ENCODE measurements at regions not wholly inside any gene's neighbourhood (a gene's known extent, or its start where the extent isn't known, plus 50 kb on each side); places are given as distances from the start of the nearest gene placed in this dataset.

DNA sequence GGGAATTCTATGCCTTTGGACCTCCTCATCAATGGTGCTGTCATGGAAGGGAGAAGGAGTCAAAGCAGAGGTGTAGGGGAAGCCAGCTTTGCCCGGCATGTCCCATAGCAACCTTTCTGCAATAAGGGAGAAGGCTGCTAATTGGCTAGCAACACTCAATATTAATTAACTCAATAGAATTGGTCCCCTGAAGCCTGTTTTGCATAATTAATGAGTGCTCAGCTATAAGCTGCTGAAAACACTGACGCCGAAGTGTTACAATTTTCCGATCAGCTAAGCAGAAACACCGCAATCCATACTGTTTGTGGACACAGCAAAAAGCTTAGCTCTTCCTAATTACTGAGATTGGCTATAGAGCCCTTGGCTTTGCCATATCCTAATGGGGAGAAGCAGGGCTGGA, 245.0 kb downstream of the CSNK2A3 start:
- H3K36me3 Mint-ChIP-seq (ENCODE audit: insufficient read depth in 2 of 2) = no peaks in the 10 kb centered on the region
- H3K27me3 Mint-ChIP-seq (ENCODE audit: low read depth) = no peaks in the 10 kb centered on the region
- no peaks in the 10 kb centered on the region for H3K4me1 Mint-ChIP-seq (ENCODE audit: low read depth)
- H3K4me3 Mint-ChIP-seq = no peak overlapping the region
- DNase-seq (no peak), ATAC-seq (replicated peaks in 1 of 2) (no peak)
- H3K9me3 Mint-ChIP-seq = peaks cover 0 to 3% of the 10 kb centered on the region in 2 donors
- H3K27ac Mint-ChIP-seq = no peak overlapping the region

DNA sequence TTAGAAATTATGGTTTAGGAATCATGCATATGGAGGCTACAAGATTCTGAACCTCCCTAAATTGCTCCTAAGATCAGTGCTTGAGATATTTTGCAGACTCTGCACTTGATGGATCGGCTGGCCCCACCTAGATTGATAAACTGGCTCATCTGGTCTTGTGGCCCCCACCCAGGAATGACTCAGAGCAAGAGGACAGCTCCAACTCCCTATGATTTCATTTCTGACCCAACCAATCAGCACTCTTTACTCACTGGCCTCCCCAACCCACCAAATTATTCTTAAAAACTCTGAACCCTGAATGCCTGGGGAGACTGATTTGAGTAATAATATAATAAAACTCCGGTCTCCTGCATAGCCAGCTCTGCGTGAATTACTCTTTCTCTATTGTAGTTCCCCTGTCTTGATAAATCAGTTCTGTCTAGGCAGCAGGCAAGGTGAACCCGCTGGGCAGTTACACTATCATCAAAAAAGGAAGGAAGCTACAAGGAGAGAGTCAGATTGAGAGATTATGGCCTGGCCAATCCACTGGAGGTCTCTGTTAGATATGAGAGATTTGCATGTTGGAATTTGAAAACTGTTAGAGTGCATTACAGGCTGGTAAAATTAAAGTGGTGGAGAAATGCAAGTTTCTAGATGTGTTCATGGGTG, 245.8 kb downstream of the CSNK2A3 start:
- no peaks in the 10 kb centered on the region for H3K36me3 Mint-ChIP-seq (ENCODE audit: insufficient read depth in 2 of 2)
- H3K9me3 Mint-ChIP-seq = peaks cover 0 to 6% of the 10 kb centered on the region in 2 donors
- no peaks in the 10 kb centered on the region for H3K4me1 Mint-ChIP-seq (ENCODE audit: low read depth)
- H3K27ac Mint-ChIP-seq = no peak overlapping the region
- no peaks in the 10 kb centered on the region for H3K27me3 Mint-ChIP-seq (ENCODE audit: low read depth)
- DNase-seq (no peak), ATAC-seq (replicated peaks in 1 of 2) (no peak)
- no peak overlapping the region for H3K4me3 Mint-ChIP-seq

DNA sequence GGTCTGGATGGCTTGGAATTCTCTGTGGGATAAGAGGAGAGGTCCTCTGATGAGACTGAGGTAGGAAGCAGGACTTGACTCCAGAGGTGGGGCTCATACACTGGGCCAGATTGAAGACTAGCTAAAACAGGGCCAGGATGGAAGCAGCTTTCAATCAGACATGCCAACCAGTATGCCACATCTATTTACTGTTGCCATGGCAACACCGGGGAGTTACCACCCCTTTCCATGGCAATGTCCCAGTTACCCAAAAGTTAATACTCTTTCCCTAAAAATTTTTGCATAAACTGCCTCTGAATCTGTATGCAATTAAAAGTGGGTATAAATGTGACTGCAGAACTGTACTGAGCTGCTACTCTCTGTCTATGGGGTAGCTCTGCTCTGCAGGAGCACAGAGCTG, 247.5 kb upstream of the ZBED5 start:
- no peaks in the 10 kb centered on the region for H3K27me3 Mint-ChIP-seq (ENCODE audit: low read depth)
- no peak for ATAC-seq (replicated peaks in 1 of 2)
- no peaks in the 10 kb centered on the region for H3K4me1 Mint-ChIP-seq (ENCODE audit: low read depth)
- peaks cover 0 to 6% of the 10 kb centered on the region in 2 donors for H3K9me3 Mint-ChIP-seq
- H3K36me3 Mint-ChIP-seq (ENCODE audit: insufficient read depth in 2 of 2) = no peaks in the 10 kb centered on the region
- H3K27ac Mint-ChIP-seq = no peak overlapping the region
- DNase-seq = no peak
- H3K4me3 Mint-ChIP-seq = no peak overlapping the region

DNA sequence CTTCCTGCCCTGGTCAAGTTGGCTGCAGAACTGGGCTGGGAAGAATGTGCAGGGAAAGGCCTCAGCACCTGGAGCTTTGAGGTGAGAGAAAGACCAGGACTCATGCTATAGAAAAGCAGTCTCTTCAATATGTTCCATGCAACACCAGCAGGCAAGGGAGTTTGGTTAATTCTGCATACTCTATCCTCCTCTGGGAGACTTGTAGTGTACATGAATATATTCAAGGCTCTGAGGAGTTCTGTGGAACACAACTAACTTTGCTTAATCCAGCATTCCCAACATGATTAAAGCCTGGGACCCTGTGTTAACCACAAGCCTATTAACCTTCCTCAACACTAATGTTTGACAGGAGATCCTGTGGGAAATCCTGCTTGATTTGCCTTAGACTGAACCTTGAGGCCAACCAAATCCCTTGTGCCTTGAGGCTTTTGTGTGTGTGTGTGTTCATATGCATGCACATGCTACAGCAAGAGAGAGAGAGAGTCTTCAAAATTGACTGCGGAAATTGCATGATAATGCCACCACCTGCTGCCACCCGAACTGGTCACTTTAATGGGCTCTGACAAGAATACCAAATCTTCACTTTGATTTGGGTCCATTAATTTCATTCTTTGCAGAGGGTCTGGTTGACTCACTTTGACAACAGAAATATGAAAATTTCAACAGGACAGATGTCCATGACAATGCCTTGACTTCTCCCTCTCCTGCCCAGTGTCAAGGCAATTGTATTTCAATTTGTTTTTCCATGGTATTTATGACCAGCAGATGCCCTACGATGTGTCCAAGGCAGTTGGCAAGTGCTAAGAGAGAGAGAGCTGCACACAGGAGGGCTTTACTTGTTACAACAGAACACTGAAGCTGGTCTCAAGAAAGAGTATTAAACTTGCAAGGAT, 238.2 kb upstream of the ZBED5 start:
- Mint-ChIP-seq H3K4me3 (no peak overlapping the region), H3K9me3 (peaks cover 4% of the 10 kb centered on the region in 2 donors), H3K4me1 (ENCODE audit: low read depth) (no peaks in the 10 kb centered on the region), H3K27ac (no peak overlapping the region), H3K27me3 (ENCODE audit: low read depth) (no peaks in the 10 kb centered on the region), H3K36me3 (ENCODE audit: insufficient read depth in 2 of 2) (no peaks in the 10 kb centered on the region)
- DNase-seq (no peak), ATAC-seq (replicated peaks in 1 of 2) (no peak)

DNA sequence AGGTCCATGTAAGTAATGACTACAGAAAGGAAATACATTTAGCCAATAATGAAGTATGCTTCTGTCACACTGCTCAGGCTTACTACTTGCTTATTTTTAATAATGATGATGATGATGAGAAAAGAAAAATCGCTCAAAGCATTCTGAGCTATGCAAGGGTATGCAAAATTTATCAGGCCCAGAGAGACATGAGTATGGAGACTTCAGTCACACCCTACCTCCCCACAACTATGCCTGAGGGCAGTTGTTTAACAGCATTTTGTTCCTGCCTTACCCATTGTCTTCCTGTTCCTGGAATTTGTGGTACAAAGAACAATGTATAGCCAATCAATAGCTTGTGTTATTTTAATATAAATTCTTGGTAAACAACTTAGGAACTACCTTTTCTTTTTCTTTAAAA, 232.6 kb upstream of the ZBED5 start:
- no peaks in the 10 kb centered on the region for H3K4me1 Mint-ChIP-seq (ENCODE audit: low read depth)
- no peaks in the 10 kb centered on the region for H3K27me3 Mint-ChIP-seq (ENCODE audit: low read depth)
- H3K4me3 Mint-ChIP-seq = no peak overlapping the region
- peaks cover 7% of the 10 kb centered on the region in 2 donors for H3K9me3 Mint-ChIP-seq
- no peaks in the 10 kb centered on the region for H3K36me3 Mint-ChIP-seq (ENCODE audit: insufficient read depth in 2 of 2)
- ATAC-seq (replicated peaks in 1 of 2) (no peak), DNase-seq (no peak)
- no peak overlapping the region for H3K27ac Mint-ChIP-seq

DNA sequence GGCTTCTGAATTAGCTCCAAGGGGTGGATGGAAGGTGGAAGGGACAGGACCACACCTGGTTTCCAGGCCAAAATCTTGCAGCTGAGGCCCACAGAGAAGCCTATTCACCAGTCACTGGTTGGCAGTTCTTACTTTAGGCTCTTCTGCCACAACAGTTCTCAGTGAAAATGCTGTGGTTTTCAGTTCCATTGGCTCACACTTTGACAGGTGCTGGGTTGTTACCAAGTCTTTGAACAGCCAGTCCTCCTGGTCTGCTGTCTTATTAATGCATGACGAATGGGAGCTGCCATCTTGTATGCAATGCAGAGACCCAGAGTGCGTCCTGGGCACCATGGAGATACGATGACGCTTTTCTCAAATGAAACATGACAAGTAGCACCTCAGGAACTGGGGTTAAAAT, 232.0 kb upstream of the ZBED5 start:
- ATAC-seq (replicated peaks in 1 of 2) (no peak), DNase-seq (no peak)
- no peaks in the 10 kb centered on the region for H3K36me3 Mint-ChIP-seq (ENCODE audit: insufficient read depth in 2 of 2)
- H3K4me1 Mint-ChIP-seq (ENCODE audit: low read depth) = no peaks in the 10 kb centered on the region
- no peaks in the 10 kb centered on the region for H3K27me3 Mint-ChIP-seq (ENCODE audit: low read depth)
- no peak overlapping the region for H3K4me3 Mint-ChIP-seq
- peaks cover 7% of the 10 kb centered on the region in 2 donors for H3K9me3 Mint-ChIP-seq
- no peak overlapping the region for H3K27ac Mint-ChIP-seq

DNA sequence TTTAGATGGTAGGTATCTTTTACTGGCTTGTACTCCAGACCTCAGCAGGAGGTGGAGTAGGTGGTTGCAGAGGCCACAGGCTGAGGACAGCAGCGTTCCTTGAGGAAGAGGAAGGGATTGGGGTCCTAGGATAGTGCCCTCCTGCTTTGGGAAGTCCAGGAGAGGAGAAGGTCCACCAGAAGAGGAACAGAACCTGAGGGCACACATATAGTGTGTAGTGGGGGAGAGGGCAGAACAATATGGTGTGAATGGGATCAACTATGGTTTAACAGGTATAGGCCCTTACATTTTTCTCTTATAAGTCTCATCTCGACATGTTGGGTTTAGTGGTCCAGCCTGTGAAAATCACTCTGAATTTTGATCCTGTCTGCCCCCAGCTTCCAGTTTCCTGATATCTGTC, 229.1 kb upstream of the ZBED5 start:
- peaks cover 5 to 7% of the 10 kb centered on the region in 2 donors for H3K9me3 Mint-ChIP-seq
- no peak for ATAC-seq (replicated peaks in 1 of 2)
- no peak overlapping the region for H3K27ac Mint-ChIP-seq
- no peak overlapping the region for H3K4me3 Mint-ChIP-seq
- no peaks in the 10 kb centered on the region for H3K27me3 Mint-ChIP-seq (ENCODE audit: low read depth)
- DNase-seq = no peak
- H3K36me3 Mint-ChIP-seq (ENCODE audit: insufficient read depth in 2 of 2) = no peaks in the 10 kb centered on the region
- no peaks in the 10 kb centered on the region for H3K4me1 Mint-ChIP-seq (ENCODE audit: low read depth)

DNA sequence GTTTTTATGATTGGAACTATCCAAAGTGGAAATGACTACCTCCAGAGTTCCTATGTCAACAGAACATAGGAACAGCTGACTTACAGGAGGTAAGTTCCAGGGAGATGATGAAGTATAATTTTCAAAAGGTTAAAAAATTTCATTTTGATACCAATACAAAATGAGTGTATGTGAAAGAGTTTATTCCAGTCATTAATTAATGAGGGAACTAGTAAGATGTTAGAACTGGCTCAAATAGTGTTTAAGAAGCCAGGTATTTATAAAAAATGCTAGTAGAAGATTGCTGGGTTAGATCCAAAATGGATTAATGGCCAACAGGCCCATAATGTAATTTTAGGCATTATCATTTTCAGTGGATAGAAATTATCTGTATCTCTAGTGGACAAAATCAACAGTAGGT, 227.7 kb upstream of the ZBED5 start:
- Mint-ChIP-seq H3K27ac (no peak overlapping the region), H3K4me3 (no peak overlapping the region), H3K27me3 (ENCODE audit: low read depth) (no peaks in the 10 kb centered on the region), H3K36me3 (ENCODE audit: insufficient read depth in 2 of 2) (no peaks in the 10 kb centered on the region), H3K9me3 (peaks cover 3 to 5% of the 10 kb centered on the region in 2 donors), H3K4me1 (ENCODE audit: low read depth) (no peaks in the 10 kb centered on the region)
- no peak for ATAC-seq (replicated peaks in 1 of 2)
- no peak for DNase-seq

DNA sequence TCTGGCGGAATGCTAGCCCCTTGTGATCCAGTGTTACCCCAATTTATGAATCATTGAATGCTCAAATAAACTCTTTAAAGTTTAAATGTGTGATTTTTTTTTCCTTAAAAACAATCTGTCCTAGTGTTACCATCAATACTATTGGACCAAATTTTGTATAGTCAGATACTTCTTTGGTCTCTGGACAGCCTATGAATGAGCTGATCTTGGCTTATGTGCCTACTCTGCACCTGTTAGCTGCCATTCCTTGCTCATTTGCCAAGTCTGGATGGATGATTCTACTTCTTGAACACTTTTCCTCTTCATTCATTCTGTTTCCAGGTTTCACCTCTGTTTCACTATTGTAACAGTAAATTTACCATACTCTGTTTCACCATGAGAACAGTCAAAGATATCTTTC, 226.5 kb upstream of the ZBED5 start:
- Mint-ChIP-seq H3K36me3 (ENCODE audit: insufficient read depth in 2 of 2) (no peaks in the 10 kb centered on the region), H3K4me1 (ENCODE audit: low read depth) (no peaks in the 10 kb centered on the region), H3K27ac (no peak overlapping the region), H3K27me3 (ENCODE audit: low read depth) (no peaks in the 10 kb centered on the region), H3K9me3 (peaks cover 2 to 3% of the 10 kb centered on the region in 2 donors), H3K4me3 (no peak overlapping the region)
- no peak for DNase-seq
- ATAC-seq (replicated peaks in 1 of 2) = no peak

DNA sequence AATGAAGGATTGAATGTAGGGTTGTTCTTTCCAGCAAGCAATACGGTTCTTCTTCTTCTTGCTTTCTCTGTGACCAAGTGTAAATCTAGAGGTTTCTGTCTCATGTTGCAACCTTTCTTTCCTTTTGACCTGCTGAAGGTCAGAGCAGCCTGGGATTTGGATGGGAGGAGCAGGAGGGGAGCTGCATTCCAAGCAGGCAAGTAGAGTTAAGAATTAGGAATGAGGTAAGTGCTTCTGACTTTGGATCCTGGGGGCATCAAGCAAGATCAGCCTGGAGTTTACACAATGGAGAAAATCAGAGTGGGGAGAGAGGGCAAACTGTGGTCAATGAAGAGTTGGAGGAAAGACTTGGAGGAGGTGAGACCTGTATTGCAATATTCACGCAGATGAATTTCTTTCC, 225.6 kb upstream of the ZBED5 start:
- Mint-ChIP-seq H3K27me3 (ENCODE audit: low read depth) (no peaks in the 10 kb centered on the region), H3K9me3 (peaks cover 0 to 2% of the 10 kb centered on the region in 2 donors), H3K27ac (no peak overlapping the region), H3K36me3 (ENCODE audit: insufficient read depth in 2 of 2) (no peaks in the 10 kb centered on the region), H3K4me1 (ENCODE audit: low read depth) (no peaks in the 10 kb centered on the region), H3K4me3 (no peak overlapping the region)
- DNase-seq (no peak), ATAC-seq (replicated peaks in 1 of 2) (no peak)

DNA sequence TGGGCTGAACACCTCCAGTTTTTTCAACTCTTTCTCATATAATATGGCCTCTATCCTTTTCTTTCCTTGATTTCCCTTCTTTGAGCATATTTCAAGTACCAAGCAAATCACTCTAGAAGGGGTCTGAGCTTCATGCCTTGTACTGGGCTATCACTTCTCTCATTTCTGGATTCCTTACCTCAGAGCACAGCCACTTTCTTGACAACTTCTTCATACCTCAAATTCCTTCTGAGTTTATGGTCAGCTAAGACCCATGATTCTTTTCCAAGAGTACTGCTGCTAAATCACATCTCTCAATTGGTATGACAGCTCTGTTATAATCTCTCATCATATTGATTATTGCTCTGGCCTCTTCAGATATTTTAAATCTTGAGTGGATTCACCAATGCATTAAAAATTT, 224.8 kb upstream of the ZBED5 start:
- Mint-ChIP-seq H3K4me3 (no peak overlapping the region), H3K27ac (no peak overlapping the region), H3K27me3 (ENCODE audit: low read depth) (no peaks in the 10 kb centered on the region), H3K4me1 (ENCODE audit: low read depth) (no peaks in the 10 kb centered on the region), H3K9me3 (peaks cover 0 to under 1% of the 10 kb centered on the region in 2 donors), H3K36me3 (ENCODE audit: insufficient read depth in 2 of 2) (no peaks in the 10 kb centered on the region)
- DNase-seq = no peak
- ATAC-seq (replicated peaks in 1 of 2) = no peak

DNA sequence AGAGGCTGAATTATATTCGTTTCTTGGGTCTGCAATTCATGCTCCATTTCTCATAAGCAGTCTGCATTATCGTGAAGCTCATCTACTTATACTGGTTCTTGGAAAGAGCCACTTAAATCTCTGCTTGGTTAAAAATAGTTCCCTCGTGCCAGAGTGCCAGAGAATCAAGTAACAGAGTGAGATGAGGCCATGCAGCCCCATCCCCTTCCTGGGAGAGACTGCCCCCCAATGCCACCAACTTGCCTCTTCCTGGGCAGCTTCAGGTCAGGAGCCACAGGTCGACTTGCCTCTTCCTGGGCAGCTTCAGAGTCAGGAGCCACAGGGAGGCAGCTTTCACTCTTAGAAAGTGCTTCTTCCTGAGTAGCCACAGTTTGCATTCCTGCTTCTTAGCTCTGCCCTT, 223.9 kb upstream of the ZBED5 start:
- H3K9me3 Mint-ChIP-seq = no peaks in the 10 kb centered on the region
- H3K36me3 Mint-ChIP-seq (ENCODE audit: insufficient read depth in 2 of 2) = no peaks in the 10 kb centered on the region
- peaks cover 8% of the 10 kb centered on the region for H3K4me1 Mint-ChIP-seq (ENCODE audit: low read depth)
- ATAC-seq (replicated peaks in 1 of 2) = no peak
- DNase-seq = no peak
- no peak overlapping the region for H3K27ac Mint-ChIP-seq
- no peaks in the 10 kb centered on the region for H3K27me3 Mint-ChIP-seq (ENCODE audit: low read depth)
- no peak overlapping the region for H3K4me3 Mint-ChIP-seq

DNA sequence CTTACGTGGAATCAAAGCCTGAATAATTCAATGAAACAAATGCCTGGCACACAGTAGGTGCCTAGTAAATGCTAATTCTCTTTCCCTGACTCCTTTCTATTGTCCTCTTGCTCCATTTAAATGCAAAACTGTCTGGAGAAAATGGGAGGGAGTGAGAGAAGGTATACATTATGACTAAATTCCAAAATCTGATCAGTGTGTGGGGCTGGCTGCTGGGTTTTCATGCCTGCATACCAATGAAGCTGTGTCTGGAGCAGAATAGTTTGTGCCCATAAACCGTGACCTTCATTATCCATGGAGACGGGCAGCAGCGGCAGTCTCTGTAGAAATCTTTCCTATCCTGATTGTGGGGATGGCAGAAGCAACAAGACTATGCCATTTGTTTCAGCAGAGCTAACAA, 223.4 kb upstream of the ZBED5 start:
- Mint-ChIP-seq H3K27ac (no peak overlapping the region), H3K27me3 (ENCODE audit: low read depth) (no peaks in the 10 kb centered on the region), H3K4me3 (no peak overlapping the region), H3K36me3 (ENCODE audit: insufficient read depth in 2 of 2) (no peaks in the 10 kb centered on the region), H3K4me1 (ENCODE audit: low read depth) (peaks cover 12% of the 10 kb centered on the region), H3K9me3 (no peaks in the 10 kb centered on the region)
- no peak for DNase-seq
- no peak for ATAC-seq (replicated peaks in 1 of 2)

Measured in activated T-cell treated with anti-CD3 and anti-CD28 coated beads, Interleukin-2, amount 50 U/mL, for 72 hours (primary cell).